ENCODE measurements at regions not wholly inside any gene's neighbourhood (a gene's known extent, or its start where the extent isn't known, plus 50 kb on each side); places are given as distances from the start of the nearest gene placed in this dataset.
A peak's percentile ranks its signal among the peaks of the same experiment; 100 is the strongest.
"Not testable (repeated sequence)": the region's sequence is repeated elsewhere in the genome, so short reads cannot be mapped to it uniquely, and the experiment has no call there.

DNA sequence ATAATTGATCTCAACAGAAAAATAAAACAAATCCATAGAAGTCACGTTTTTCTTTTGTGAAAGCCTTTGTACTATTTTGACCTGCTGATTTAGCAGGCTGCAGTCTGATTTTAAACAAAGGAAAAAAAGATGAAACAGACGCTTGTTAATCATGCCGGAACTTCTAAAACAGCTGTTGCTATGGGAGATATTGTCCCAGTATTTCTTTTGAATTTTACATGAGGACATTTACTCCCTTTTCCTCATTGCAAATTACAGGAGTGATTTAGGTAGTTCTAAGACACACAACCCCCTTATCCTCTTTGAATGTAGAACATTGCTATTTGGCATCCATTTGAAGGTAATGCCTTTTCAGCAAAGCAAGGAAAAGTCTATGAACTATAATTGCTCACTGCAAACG lies 416.1 kb downstream of the BCKDHB start:
- no peaks in the 10 kb centered on the region for H3K27me3 ChIP-seq (replicated peaks; ENCODE audit: insufficient read depth)
- TF ChIP-seq EZH2phosphoT487 (IDR thresholded peaks at IDR 0.05; ENCODE audit: insufficient read depth, low read depth), result no peak
- TF ChIP-seq EZH2 (IDR thresholded peaks at IDR 0.05; ENCODE audit: insufficient read depth, poor library complexity, severe bottlenecking), result no peak
- peaks cover 7% of the 10 kb centered on the region; the same call in 1 of the 2 replicates for H3F3A ChIP-seq (ENCODE audit: insufficient read depth)
- H4K20me1 ChIP-seq (ENCODE audit: insufficient read depth), result no peaks in the 10 kb centered on the region
- H3K36me3 ChIP-seq (ENCODE audit: low read depth), result no peaks in the 10 kb centered on the region
- no peak overlapping the region for H3K27ac ChIP-seq
- WGBS, 2 experiments (ENCODE audit: low coverage in 1 of 2, low lambda C conversion rate in 2 of 2, missing lambda C conversion rate in 2 of 2), result 25 to 38% methylated on average over 4 of the region's 4 CpGs
- no peaks in the 10 kb centered on the region for H3K79me2 ChIP-seq (ENCODE audit: insufficient read depth)
- no peak overlapping the region for H3K4me3 ChIP-seq
- no peaks in the 10 kb centered on the region for H3K9me3 ChIP-seq (ENCODE audit: low read depth)
- H3K9me2 ChIP-seq (ENCODE audit: insufficient read depth), result peaks cover 5% of the 10 kb centered on the region; the same call in 1 of the 2 replicates
- no peak for DNase-seq
- no peak overlapping the region for H3K9ac ChIP-seq
- peaks cover 30% of the 10 kb centered on the region for H3K4me1 ChIP-seq (ENCODE audit: insufficient read depth)
- H3K4me2 ChIP-seq (ENCODE audit: unreplicated experiment), result no peak overlapping the region
- in situ Hi-C loops (cut with MboI), result no loop called here
- H2AFZ ChIP-seq, result peak overlapping the region; percentile 83

- WGBS, 2 experiments (ENCODE audit: low coverage in 1 of 2, low lambda C conversion rate in 2 of 2, missing lambda C conversion rate in 2 of 2), result 99 to 100% methylated on average over 2 of the region's 2 CpGs
Observed at GRCh38 chr6:80519811-80520594, 413.5 kb downstream of the BCKDHB start.

GRCh38 chr6:80517525-80517924 lies 411.1 kb downstream of the BCKDHB start:
- H3K4me3 ChIP-seq, result no peak overlapping the region
- in situ Hi-C loops (cut with MboI), result no loop called here
- H3K4me1 ChIP-seq (ENCODE audit: insufficient read depth), result peaks cover 14% of the 10 kb centered on the region
- H3K27me3 ChIP-seq (replicated peaks; ENCODE audit: insufficient read depth), result no peaks in the 10 kb centered on the region
- H2AFZ ChIP-seq, result no peak overlapping the region
- H3K9ac ChIP-seq, result no peak overlapping the region
- no peak overlapping the region for H3K27ac ChIP-seq
- H3K4me2 ChIP-seq (ENCODE audit: unreplicated experiment), result no peak overlapping the region
- no peaks in the 10 kb centered on the region for H4K20me1 ChIP-seq (ENCODE audit: insufficient read depth)
- H3K9me3 ChIP-seq (ENCODE audit: low read depth), result no peaks in the 10 kb centered on the region
- H3K79me2 ChIP-seq (ENCODE audit: insufficient read depth), result no peaks in the 10 kb centered on the region
- TF ChIP-seq EZH2 (IDR thresholded peaks at IDR 0.05; ENCODE audit: insufficient read depth, poor library complexity, severe bottlenecking) (no peak), EZH2phosphoT487 (IDR thresholded peaks at IDR 0.05; ENCODE audit: insufficient read depth, low read depth) (no peak)
- WGBS, 2 experiments (ENCODE audit: low coverage in 1 of 2, low lambda C conversion rate in 2 of 2, missing lambda C conversion rate in 2 of 2), result 95 to 96% methylated on average over 2 of the region's 2 CpGs
- peaks cover 7% of the 10 kb centered on the region; the same call in 1 of the 2 replicates for H3F3A ChIP-seq (ENCODE audit: insufficient read depth)
- peaks cover 5% of the 10 kb centered on the region; the same call in 1 of the 2 replicates for H3K9me2 ChIP-seq (ENCODE audit: insufficient read depth)
- no peaks in the 10 kb centered on the region for H3K36me3 ChIP-seq (ENCODE audit: low read depth)
- no peak for DNase-seq

More at GRCh38 chr6:80519811-80520594, 413.5 kb downstream of the BCKDHB start:
- Histone ChIP-seq H2AFZ (no peak overlapping the region), H3F3A (ENCODE audit: insufficient read depth) (peaks cover 7% of the 10 kb centered on the region; the same call in 1 of the 2 replicates), H3K36me3 (ENCODE audit: low read depth) (no peaks in the 10 kb centered on the region), H3K9ac (no peak overlapping the region), H3K4me1 (ENCODE audit: insufficient read depth) (peaks cover 30% of the 10 kb centered on the region), H3K4me2 (ENCODE audit: unreplicated experiment) (no peak overlapping the region), H3K9me2 (ENCODE audit: insufficient read depth) (peaks cover 5% of the 10 kb centered on the region; the same call in 1 of the 2 replicates), H4K20me1 (ENCODE audit: insufficient read depth) (no peaks in the 10 kb centered on the region), H3K9me3 (ENCODE audit: low read depth) (no peaks in the 10 kb centered on the region), H3K27ac (no peak overlapping the region), H3K79me2 (ENCODE audit: insufficient read depth) (no peaks in the 10 kb centered on the region), H3K27me3 (replicated peaks; ENCODE audit: insufficient read depth) (no peaks in the 10 kb centered on the region), H3K4me3 (no peak overlapping the region)
- peak; percentile 61 for DNase-seq
- in situ Hi-C loops (cut with MboI), result no loop called here
- no peak for TF ChIP-seq EZH2phosphoT487 (IDR thresholded peaks at IDR 0.05; ENCODE audit: insufficient read depth, low read depth)
- TF ChIP-seq EZH2 (IDR thresholded peaks at IDR 0.05; ENCODE audit: insufficient read depth, poor library complexity, severe bottlenecking), result no peak

DNA sequence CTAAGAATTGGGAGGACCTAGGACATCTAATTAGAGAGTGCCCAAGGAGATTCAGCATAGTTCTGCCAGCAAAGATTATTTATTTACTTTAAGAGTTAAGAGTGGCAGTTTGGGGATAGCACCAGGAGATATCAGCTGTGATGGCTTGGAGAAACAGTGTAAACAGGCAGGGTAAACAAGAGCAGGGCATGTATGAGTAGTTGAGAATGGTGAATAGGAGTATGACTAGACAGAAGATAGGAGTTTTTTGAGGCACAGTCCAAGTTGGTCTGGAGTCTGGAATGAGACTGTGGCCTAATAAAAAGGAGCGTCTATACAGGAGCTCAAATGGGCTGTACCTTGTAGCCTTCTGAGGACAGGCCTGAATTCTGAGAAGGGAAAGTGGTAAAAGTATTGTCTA lies 404.1 kb downstream of the BCKDHB start:
- H3K9ac ChIP-seq; H3K9me3 ChIP-seq (ENCODE audit: low read depth); H3K27me3 ChIP-seq (replicated peaks; ENCODE audit: insufficient read depth); H3K36me3 ChIP-seq (ENCODE audit: low read depth); H3K27ac ChIP-seq; H3K4me3 ChIP-seq; H3K9me2 ChIP-seq (ENCODE audit: insufficient read depth); H2AFZ ChIP-seq; H3K4me2 ChIP-seq (ENCODE audit: unreplicated experiment); H3K4me1 ChIP-seq (ENCODE audit: insufficient read depth); in situ Hi-C loops (cut with MboI); DNase-seq; H3K79me2 ChIP-seq (ENCODE audit: insufficient read depth); H3F3A ChIP-seq (ENCODE audit: insufficient read depth); H4K20me1 ChIP-seq (ENCODE audit: insufficient read depth): not testable (repeated sequence)
- 93 to 100% methylated on average over 1 of the region's 1 CpG for WGBS, 2 experiments (ENCODE audit: low coverage in 1 of 2, low lambda C conversion rate in 2 of 2, missing lambda C conversion rate in 2 of 2)

All from GM23248 (cell line).